H1 (cell line): ENCODE measurements at regions not wholly inside any gene's neighbourhood (a gene's known extent, or its start where the extent isn't known, plus 50 kb on each side); places are given as distances from the start of the nearest gene placed in this dataset.
A peak's percentile ranks its signal among the peaks of the same experiment; 100 is the strongest.

Experiments used
- CBX5 ChIP-seq: fragments of 300-800, 300-1000 bp; sonication (generic); IDR thresholded peaks from 2 replicates; pipeline ENCODE4 v1.7.1; 2016; ENCODE audit warnings: antibody characterized with exemption, low read length, low read depth
- EZH2 ChIP-seq: fragments of 200-600 bp; sonication (generic); IDR thresholded peaks from 2 replicates; pipeline ENCODE4 v1.7.1; 2012; ENCODE audit warnings: low read depth, mild to moderate bottlenecking, moderate library complexity, low read length, inconsistent platforms; ENCODE audit not compliant: severe bottlenecking
- HDAC2 ChIP-seq, 2 experiments: fragments of 300-600 bp in 1 of 2; sonication (generic) in 1 of 2; IDR thresholded peaks; 2 replicates each; pipeline ENCODE4 v1.6.1; 2011 to 2012; ENCODE audit warnings: low read depth in 2 of 2, low read length in 2 of 2, mild to moderate bottlenecking in 2 of 2, moderate library complexity in 2 of 2, borderline replicate concordance in 1 of 2, inconsistent platforms in 1 of 2
- JUN ChIP-seq: IDR thresholded peaks from 2 replicates; pipeline ENCODE4 v1.6.1; 2011; ENCODE audit warnings: low read depth, mild to moderate bottlenecking, improper control_type of control experiment, low read length
- MAFK ChIP-seq: IDR thresholded peaks from 2 replicates; pipeline ENCODE4 v1.6.1; 2012; ENCODE audit warnings: low read depth, mild to moderate bottlenecking, improper control_type of control experiment, low read length
- POLR2A ChIP-seq, 2 experiments: IDR thresholded peaks; 1 replicate in 1 of 2; 2 replicates in 1 of 2; pipeline ENCODE4 v1.6.1; 2011; ENCODE audit warnings: low read depth in 2 of 2, low read length in 2 of 2, mild to moderate bottlenecking in 2 of 2; ENCODE audit errors: control extremely low read depth in 1 of 2
- POLR2AphosphoS5 ChIP-seq: IDR thresholded peaks from 2 replicates; pipeline ENCODE4 v1.6.1; 2011; ENCODE audit warnings: low read depth, low read length
- TAF1 ChIP-seq: IDR thresholded peaks from 2 replicates; pipeline ENCODE4 v1.6.1; 2011; ENCODE audit warnings: mild to moderate bottlenecking, low read depth, low read length
- TAF7 ChIP-seq: optimal IDR thresholded peaks from 2 replicates; pipeline ENCODE3; 2011; ENCODE audit warnings: low read depth, mild to moderate bottlenecking, inconsistent platforms, low read length, moderate library complexity, borderline replicate concordance
- YY1 ChIP-seq: IDR thresholded peaks from 2 replicates; pipeline ENCODE4 v1.6.1; 2011; ENCODE audit warnings: low read depth, mild to moderate bottlenecking, low read length
- TF ChIP-seq, protein P1 (sequence below), 3 experiments: IDR thresholded peaks; 1 replicate in 2 of 3; 2 replicates in 1 of 3; pipeline versions ENCODE4 v1.5.1 to v1.6.1; 2011; ENCODE audit warnings: low read length in 3 of 3, mild to moderate bottlenecking in 3 of 3, inconsistent platforms in 2 of 3, low read depth in 1 of 3, moderate library complexity in 1 of 3; ENCODE audit not compliant: insufficient read depth in 1 of 3; ENCODE audit errors: control extremely low read depth in 1 of 3
- TF ChIP-seq, protein P2 (sequence below): IDR thresholded peaks from 2 replicates; pipeline ENCODE4 v1.6.1; 2011; ENCODE audit warnings: low read length, improper control_type of control experiment

DNA sequence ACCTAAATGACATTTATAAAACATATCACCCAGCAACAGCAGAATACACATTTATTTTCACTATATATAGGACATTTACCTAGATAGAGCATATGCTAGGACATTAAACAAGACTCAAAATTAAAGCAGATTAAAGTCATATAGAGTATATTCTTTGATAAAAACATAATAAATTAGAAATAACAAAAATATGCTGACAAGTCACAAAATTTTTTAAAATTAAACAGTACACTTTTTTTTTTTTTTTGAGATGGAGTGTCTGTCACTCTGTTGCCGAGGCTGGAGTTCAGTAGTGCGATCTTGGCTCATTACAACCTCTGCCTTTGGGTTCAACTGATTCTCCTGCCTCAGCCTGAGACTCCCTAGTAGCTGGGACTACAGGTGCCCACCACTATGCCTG, 758.9 kb upstream of the NRXN1 start:
- no peak for TF ChIP-seq JUN
- peak; percentile 57; the same call in 1 of the 2 replicates for TF ChIP-seq MAFK
- TF ChIP-seq, protein P1, sequence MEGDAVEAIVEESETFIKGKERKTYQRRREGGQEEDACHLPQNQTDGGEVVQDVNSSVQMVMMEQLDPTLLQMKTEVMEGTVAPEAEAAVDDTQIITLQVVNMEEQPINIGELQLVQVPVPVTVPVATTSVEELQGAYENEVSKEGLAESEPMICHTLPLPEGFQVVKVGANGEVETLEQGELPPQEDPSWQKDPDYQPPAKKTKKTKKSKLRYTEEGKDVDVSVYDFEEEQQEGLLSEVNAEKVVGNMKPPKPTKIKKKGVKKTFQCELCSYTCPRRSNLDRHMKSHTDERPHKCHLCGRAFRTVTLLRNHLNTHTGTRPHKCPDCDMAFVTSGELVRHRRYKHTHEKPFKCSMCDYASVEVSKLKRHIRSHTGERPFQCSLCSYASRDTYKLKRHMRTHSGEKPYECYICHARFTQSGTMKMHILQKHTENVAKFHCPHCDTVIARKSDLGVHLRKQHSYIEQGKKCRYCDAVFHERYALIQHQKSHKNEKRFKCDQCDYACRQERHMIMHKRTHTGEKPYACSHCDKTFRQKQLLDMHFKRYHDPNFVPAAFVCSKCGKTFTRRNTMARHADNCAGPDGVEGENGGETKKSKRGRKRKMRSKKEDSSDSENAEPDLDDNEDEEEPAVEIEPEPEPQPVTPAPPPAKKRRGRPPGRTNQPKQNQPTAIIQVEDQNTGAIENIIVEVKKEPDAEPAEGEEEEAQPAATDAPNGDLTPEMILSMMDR (IDR thresholded peaks at IDR 0.05; ENCODE audit: control extremely low read depth in 1 of 3, insufficient read depth in 1 of 3, low read depth in 1 of 3, low read length in 3 of 3), result no peak
- TF ChIP-seq, protein P2, sequence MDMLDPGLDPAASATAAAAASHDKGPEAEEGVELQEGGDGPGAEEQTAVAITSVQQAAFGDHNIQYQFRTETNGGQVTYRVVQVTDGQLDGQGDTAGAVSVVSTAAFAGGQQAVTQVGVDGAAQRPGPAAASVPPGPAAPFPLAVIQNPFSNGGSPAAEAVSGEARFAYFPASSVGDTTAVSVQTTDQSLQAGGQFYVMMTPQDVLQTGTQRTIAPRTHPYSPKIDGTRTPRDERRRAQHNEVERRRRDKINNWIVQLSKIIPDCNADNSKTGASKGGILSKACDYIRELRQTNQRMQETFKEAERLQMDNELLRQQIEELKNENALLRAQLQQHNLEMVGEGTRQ, result no peak
- TF ChIP-seq HDAC2 (IDR thresholded peaks at IDR 0.05; ENCODE audit: borderline replicate concordance in 1 of 2, low read depth in 2 of 2, low read length in 2 of 2), result no peak
- no peak for TF ChIP-seq EZH2
- no peak for TF ChIP-seq POLR2A (IDR thresholded peaks at IDR 0.05; ENCODE audit: control extremely low read depth in 1 of 2, low read depth in 2 of 2, low read length in 2 of 2)
- no peak for TF ChIP-seq TAF1
- TF ChIP-seq TAF7, result no peak
- TF ChIP-seq CBX5, result no peak
- no peak for TF ChIP-seq YY1
- TF ChIP-seq POLR2AphosphoS5, result no peak
